ENCODE measurements at regions not wholly inside any gene's neighbourhood (a gene's known extent, or its start where the extent isn't known, plus 50 kb on each side); places are given as distances from the start of the nearest gene placed in this dataset.

DNA sequence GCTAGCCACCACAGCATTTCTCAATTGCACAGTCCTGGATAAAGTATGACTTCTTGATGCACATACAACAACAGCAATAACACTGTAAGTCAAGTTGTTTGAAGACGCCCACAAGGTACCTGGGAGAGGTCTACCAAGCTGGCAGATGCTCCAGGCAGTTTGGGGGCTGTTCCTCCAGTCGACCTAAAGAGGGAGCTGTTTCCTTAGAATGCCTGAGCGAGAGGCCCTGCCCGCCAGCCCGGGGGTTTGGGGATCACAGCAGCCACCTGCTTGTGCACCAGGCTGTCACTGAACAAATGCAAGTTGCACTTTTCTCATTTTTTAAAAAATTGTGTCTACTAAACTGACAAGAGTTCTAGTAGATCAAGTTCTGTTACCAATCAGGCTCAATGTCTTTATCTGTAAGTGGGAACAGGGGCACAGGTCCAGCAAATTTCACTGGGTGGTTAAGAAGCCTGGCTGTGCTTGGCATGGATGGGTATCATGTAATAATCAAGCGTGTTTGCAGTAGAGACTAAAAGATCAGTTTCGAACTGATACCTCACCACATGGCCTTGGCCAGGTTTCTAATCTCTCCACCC, 193.8 kb upstream of the ADO start:
- no peak overlapping the region for H3K4me3 ChIP-seq (ENCODE audit: low read depth, low read length)
- peak; percentile 94 for TF ChIP-seq CTCF (IDR thresholded peaks at IDR 0.05; ENCODE audit: insufficient read depth, low read depth, low read length)
- DNase-seq (ENCODE audit: low read depth) = peak; percentile 61

DNA sequence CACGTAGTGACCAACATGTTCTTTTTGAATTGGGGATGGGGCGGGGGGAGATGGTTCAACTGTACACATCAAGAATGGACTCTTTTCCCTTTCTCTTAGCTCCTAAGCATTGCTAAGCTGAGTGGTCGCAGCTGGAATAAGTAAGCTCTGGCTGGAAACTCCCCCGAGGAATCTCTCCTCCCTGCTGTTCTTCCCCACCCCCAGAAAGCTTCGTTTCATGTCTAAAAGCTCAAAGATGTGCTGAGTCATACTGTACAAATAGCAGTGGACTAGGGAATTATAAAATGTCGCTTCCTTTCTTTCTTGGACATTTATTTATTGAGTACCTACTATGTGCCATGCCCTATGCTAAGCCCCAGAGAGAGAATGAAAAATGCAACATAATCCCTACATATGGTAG, 191.1 kb upstream of the ADO start:
- peak; percentile 49 for DNase-seq (ENCODE audit: low read depth)

GRCh38 chr10:62613859-62614258, 190.7 kb upstream of the ADO start:
- no peak overlapping the region for H3K4me3 ChIP-seq (ENCODE audit: low read depth, low read length)
- TF ChIP-seq CTCF (IDR thresholded peaks at IDR 0.05; ENCODE audit: insufficient read depth, low read depth, low read length) = no peak
- no peak for DNase-seq (ENCODE audit: low read depth)

More for the DNA sequence above, 191.1 kb upstream of the ADO start:
- no peak overlapping the region for H3K4me3 ChIP-seq (ENCODE audit: low read depth, low read length)
- TF ChIP-seq CTCF (IDR thresholded peaks at IDR 0.05; ENCODE audit: insufficient read depth, low read depth, low read length) = no peak

DNA sequence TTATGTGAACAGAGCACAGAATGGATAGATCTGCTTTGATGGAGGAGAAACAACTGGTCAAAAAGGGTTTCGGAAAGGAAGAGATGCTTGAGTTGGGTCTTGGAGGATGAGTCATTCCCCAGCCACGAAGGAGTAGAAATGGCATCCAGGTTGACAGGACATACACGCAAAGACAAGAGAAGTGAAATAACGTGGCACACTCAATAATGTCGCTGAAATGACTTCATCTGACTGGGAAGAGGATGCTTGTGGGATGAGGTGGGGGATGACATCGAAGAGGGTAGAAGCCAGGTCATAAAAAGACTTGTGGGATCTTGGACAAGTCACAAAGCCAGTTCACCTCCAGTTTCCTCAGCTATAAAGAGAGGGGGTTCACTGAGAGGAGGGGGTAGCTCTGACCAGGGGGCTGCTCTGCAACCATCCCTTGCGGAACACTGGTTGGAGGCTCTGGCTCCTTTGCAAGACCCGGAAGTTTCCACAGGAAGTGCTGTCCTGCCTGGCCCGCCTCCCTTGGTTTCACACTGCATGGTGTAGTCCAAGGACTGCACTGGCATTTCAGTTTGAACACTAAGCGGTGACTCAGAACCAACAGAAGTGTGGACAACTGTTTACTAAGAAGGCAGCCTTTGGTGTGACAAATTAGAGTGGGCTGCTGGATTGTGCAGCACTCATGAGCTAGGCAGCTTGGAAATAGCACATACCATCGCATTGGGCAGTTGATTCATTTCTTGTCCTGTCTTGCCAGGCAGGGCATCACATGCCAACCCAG, 189.9 kb upstream of the ADO start:
- TF ChIP-seq CTCF (IDR thresholded peaks at IDR 0.05; ENCODE audit: insufficient read depth, low read depth, low read length) = no peak
- no peak overlapping the region for H3K4me3 ChIP-seq (ENCODE audit: low read depth, low read length)
- DNase-seq (ENCODE audit: low read depth) = peak; percentile 26

DNA sequence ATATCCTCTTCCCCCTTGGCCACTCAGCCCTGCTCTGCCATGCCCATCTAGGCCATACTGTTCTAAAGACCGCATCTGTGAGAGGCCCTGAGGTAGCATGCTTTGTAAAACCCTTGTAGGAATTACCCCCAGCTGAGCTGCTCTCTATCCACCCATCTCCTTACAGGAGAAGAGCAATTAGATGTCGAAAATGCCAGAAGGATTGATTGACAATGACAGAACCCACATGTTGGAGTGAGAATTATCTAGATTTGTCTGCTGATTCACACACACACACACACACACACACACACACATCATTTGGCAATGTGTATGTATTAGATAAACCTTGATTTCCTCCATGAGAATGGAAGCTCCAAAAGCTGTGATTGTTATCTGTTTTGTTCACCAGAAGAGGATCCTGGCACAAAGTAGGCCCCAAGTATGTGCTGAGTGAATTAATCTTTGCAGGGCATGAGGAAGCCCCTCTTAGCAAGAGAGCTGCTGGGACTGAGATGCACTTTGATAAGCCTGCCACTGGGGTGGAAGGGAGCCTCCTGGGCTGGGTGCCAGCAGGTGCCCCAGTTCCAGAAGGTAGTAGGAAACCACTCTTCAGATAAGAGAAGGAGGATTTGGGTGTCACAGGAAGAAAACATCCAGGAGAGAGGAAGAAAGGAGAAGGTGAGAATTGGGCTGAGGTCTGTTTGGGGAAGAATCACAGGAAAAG, 187.5 kb upstream of the ADO start:
- no peak overlapping the region for H3K4me3 ChIP-seq (ENCODE audit: low read depth, low read length)
- no peak for DNase-seq (ENCODE audit: low read depth)
- no peak for TF ChIP-seq CTCF (IDR thresholded peaks at IDR 0.05; ENCODE audit: insufficient read depth, low read depth, low read length)

- no peak for TF ChIP-seq CTCF (IDR thresholded peaks at IDR 0.05; ENCODE audit: insufficient read depth, low read depth, low read length)
- no peak for DNase-seq (ENCODE audit: low read depth)
- H3K4me3 ChIP-seq (ENCODE audit: low read depth, low read length) = no peak overlapping the region
Observed at GRCh38 chr10:62617652-62618051, 186.9 kb upstream of the ADO start.

All from fibroblast of villous mesenchyme (primary cell).